Coronary artery (tissue), 2 donors: ENCODE measurements at regions not wholly inside any gene's neighbourhood (a gene's known extent, or its start where the extent isn't known, plus 50 kb on each side); places are given as distances from the start of the nearest gene placed in this dataset.

Experiments
- DNase-seq: peaks from one replicate; pipeline ENCODE4 v3.0.0-alpha.2; 2017; ENCODE audit warnings: low spot score
- H3K27ac ChIP-seq, 2 donors: fragments of 200-600 bp; sonication (generic); one replicate each; pipeline ENCODE4 v1.5.1; 2016 to 2019
- H3K4me3 ChIP-seq: fragments of 200-600 bp; sonication (generic); 2 replicates; pipeline ENCODE4 v1.5.1; 2016; ENCODE audit warnings: mild to moderate bottlenecking, moderate library complexity
- TF ChIP-seq, protein P1 (sequence below): fragments of 200-600 bp; sonication (generic); IDR thresholded peaks from one replicate; pipeline ENCODE4 v1.5.1; 2019; ENCODE audit warnings: antibody characterized with exemption

DNA sequence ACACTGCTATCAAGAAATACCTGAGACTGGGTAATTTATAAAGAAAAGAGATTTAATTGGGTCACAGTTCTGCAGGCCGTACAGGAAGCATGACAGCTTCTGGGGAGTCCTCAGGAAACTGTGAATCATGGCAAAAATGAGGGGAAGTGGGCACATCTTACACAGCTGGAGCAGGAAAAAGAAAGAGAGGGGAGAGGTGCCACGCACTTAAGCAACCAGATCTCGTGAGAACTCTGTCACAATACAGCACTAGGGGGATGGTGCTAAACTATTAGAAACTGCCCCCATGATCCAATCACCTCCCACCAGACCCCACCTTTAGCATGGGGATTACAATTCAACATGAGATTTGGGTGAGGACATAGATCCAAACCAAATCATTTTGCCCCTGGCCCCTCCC, 105.5 kb upstream of the CPLX2 start:
- DNase-seq, result no peak

DNA sequence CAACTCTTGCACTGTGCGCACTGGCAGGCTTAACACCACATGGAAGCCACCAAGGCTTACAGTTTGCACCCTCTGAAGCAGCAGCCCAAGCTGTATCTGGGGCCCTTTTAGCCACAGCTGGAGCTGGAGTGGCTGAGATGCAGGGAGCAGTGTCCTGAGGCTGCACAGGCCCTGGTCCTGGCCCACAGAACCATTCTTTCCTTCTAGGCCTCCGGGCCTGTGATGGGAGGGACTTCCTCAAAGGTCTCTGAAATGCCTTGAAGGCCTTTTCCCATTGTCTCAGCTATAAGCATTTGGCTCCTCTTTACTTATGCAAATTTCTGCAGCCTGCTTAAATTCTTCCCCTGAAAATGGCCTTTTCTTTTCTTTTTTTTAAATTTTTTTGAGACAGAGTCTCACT, 104.4 kb upstream of the CPLX2 start:
- no peak overlapping the region for H3K27ac ChIP-seq
- no peak for DNase-seq
- TF ChIP-seq, protein P1, sequence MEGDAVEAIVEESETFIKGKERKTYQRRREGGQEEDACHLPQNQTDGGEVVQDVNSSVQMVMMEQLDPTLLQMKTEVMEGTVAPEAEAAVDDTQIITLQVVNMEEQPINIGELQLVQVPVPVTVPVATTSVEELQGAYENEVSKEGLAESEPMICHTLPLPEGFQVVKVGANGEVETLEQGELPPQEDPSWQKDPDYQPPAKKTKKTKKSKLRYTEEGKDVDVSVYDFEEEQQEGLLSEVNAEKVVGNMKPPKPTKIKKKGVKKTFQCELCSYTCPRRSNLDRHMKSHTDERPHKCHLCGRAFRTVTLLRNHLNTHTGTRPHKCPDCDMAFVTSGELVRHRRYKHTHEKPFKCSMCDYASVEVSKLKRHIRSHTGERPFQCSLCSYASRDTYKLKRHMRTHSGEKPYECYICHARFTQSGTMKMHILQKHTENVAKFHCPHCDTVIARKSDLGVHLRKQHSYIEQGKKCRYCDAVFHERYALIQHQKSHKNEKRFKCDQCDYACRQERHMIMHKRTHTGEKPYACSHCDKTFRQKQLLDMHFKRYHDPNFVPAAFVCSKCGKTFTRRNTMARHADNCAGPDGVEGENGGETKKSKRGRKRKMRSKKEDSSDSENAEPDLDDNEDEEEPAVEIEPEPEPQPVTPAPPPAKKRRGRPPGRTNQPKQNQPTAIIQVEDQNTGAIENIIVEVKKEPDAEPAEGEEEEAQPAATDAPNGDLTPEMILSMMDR, result no peak
- H3K4me3 ChIP-seq, result no peak overlapping the region

More for the DNA sequence above, 105.5 kb upstream of the CPLX2 start:
- H3K27ac ChIP-seq, result no peak overlapping the region
- TF ChIP-seq, protein P1, result no peak
- no peak overlapping the region for H3K4me3 ChIP-seq

DNA sequence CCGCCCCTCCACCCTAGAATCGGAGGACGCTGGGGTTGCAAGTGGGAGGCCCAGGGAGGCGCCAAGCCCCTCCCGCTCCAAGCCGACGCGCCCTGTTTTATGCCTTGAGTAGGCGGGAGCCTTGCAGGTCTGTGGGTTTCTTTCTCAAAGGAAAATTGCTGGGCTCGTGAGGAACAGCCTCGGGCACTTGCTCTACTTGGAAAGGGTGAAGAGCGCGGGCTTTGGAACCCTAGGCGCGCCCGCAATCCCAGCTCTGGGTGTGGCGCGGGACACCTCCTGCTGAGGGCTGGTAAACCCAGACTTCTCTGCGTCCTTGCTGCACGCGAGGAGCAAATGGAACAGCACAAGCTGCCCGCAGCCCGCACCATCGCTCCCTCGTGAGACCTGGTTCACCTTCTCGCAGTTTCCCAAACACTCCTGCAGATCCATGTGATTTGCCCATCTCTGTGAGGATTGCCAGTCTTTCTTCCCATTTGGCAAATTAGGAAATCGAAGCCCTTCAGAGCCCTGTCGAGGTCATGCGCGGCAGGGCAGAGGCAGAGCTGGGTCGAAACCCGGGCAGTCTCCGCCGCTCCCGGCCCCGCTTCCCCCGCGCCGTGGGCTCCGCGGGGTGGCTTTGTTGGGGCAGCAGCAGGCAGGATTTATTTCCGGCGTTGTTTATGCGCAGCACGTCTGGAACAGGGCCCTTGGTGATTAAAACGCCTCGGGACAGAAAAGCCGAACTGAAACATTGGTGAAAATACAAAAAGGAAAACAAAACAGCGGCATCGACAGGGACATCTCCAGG, 98.4 kb upstream of the CPLX2 start:
- no peak for DNase-seq
- Histone ChIP-seq H3K27ac (no peak overlapping the region), H3K4me3 (no peak overlapping the region)
- TF ChIP-seq, protein P1, result no peak

DNA sequence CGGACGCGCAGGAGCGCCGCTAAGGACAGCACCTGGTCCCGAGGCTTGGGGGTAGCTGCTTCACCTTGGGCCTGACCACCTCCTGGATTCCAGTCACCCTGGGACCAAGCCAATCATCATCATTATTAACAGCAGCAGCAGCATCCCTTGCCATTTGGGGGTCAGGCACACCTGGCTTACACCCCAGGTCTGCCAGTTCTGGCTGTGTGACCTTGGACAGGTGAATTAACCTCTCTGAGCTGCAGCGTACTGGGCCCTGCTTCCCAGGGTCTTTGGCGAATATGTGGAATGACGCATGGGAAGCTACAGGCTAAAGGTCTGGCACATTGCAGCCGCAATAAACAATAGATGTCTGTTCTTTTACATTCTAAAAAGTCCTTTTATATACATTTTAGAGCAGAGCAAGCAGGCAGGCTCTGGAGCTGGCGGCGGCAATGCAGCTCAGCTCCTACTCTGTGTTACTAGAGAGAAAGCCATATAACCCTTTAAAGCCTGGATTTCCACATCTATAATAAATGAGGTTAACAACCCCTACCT, 97.8 kb upstream of the CPLX2 start:
- TF ChIP-seq, protein P1, result no peak
- H3K4me3 ChIP-seq, result no peak overlapping the region
- H3K27ac ChIP-seq, result no peak overlapping the region
- DNase-seq, result no peak

DNA sequence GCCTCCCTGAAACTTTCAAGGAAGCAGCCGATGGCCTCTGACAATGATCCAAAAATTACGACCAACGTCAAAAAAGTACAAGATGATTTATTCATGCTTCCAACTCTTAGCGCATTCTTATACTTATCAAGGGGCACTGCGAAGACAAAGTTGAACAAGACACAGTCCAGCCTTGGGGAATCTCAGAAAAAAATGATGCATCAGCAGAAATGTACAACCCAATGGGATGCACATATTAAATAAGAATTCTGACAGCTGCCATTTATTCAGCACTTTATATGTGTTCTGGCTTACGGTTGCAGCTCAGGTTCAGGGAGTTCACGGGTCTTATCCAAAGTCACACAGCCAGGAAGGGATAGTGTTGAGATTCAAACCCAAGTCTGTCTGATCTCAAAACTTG, 96.0 kb upstream of the CPLX2 start:
- TF ChIP-seq, protein P1, result no peak

DNA sequence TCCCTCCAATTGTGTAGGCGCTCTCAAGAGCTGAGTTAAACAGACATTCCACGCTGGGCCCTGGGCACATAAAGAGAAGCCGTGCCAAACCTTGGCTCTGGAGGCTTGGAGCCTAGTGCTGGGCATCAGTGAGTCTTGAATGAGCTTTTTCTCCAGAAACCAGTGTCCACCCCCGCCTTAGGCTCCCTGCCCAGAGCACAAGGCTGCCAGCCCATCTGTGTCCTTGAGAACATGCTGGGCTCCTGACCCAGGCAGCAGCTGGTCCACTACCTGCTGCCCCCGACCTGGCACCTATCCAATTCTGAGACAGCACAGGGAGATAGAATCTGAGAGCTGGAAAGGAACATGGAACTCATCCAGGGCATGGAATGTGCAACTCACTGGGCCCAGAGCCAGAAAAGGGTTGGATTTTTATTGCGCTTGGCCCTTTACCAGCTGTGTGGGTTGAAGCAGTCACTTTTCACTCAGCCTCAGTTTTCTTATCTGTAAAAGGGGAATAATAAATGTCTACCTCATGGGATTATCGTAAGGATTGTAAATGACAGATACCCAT, 92.4 kb upstream of the CPLX2 start:
- TF ChIP-seq, protein P1, result no peak
- no peak overlapping the region for H3K27ac ChIP-seq
- no peak for DNase-seq
- H3K4me3 ChIP-seq, result no peak overlapping the region

More for the DNA sequence above, 96.0 kb upstream of the CPLX2 start:
- Histone ChIP-seq H3K4me3 (no peak overlapping the region), H3K27ac (no peak overlapping the region)
- DNase-seq, result no peak

DNA sequence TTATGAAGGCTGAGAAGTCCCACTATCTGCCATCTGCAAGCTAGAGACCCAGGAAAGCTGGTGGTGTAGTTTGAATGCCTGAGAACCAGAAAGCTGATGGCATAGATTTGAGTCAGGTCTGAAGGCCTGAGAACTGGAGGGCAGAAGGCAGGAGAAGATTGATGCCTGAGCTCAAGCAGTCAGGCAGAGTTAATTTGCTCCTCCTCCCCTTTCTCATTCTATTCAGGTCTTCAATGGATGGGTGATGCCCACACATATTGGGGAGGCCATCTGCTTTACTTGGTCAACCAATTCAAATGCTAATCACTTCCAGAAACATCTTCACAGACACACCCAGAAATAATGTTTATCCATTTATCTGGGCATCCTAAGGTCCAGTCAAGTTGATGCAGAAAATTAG, 87.6 kb upstream of the CPLX2 start:
- DNase-seq, result no peak
- TF ChIP-seq, protein P1, result no peak
- Histone ChIP-seq H3K27ac (no peak overlapping the region), H3K4me3 (no peak overlapping the region)
